HUES6 (cell line): ENCODE measurements at regions not wholly inside any gene's neighbourhood (a gene's known extent, or its start where the extent isn't known, plus 50 kb on each side); places are given as distances from the start of the nearest gene placed in this dataset.

Experiments used
- H3K27ac ChIP-seq: 2 replicates; pipeline ENCODE4 v1.7.0; 2013; ENCODE audit warnings: low read depth, mild to moderate bottlenecking, low read length, inconsistent platforms
- H3K27me3 ChIP-seq: 2 replicates; pipeline ENCODE4 v1.6.1; 2013; ENCODE audit warnings: low read length; ENCODE audit not compliant: control insufficient read depth, insufficient read depth
- H3K36me3 ChIP-seq: 2 replicates; pipeline ENCODE4 v1.6.1; 2013; ENCODE audit warnings: low read length; ENCODE audit not compliant: control insufficient read depth, insufficient read depth
- H3K4me1 ChIP-seq: 2 replicates; pipeline ENCODE4 v1.6.1; 2013; ENCODE audit warnings: low read length; ENCODE audit not compliant: control insufficient read depth, insufficient read depth
- H3K4me3 ChIP-seq: 2 replicates; pipeline ENCODE4 v1.5.1; 2013; ENCODE audit warnings: low read depth, low read length
- H3K9ac ChIP-seq: one replicate; pipeline ENCODE4 v1.6.1; 2013; ENCODE audit warnings: mild to moderate bottlenecking, low read length
- H3K9me3 ChIP-seq: 2 replicates; pipeline ENCODE4 v1.6.1; 2013; ENCODE audit warnings: low read depth, low read length; ENCODE audit not compliant: control insufficient read depth, insufficient read depth

DNA sequence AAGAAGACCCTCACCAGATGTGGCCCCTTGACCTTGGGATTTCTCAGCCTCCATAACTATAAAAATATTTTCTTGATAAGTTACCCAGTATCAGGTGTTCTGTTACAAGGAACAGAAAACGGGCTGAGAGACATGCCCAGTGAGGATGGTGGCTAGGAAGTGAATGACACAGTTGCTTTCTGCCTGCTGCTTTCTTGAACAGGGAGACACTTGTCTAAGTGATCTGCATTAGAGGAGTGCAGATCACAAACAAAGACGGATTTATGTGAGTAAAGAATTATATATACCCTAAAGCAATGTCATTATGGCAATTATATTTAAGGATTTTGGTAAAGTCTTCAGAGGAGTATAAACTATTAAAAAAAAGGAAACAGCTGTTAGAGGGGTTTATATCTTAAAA lies 169.2 kb upstream of the AHR start:
- Histone ChIP-seq H3K4me1 (peaks cover 4% of the 10 kb centered on the region; the same call in 1 of the 2 replicates), H3K27ac (no peak overlapping the region), H3K4me3 (no peak overlapping the region), H3K27me3 (no peaks in the 10 kb centered on the region), H3K36me3 (no peaks in the 10 kb centered on the region), H3K9me3 (no peaks in the 10 kb centered on the region), H3K9ac (no peak overlapping the region)

DNA sequence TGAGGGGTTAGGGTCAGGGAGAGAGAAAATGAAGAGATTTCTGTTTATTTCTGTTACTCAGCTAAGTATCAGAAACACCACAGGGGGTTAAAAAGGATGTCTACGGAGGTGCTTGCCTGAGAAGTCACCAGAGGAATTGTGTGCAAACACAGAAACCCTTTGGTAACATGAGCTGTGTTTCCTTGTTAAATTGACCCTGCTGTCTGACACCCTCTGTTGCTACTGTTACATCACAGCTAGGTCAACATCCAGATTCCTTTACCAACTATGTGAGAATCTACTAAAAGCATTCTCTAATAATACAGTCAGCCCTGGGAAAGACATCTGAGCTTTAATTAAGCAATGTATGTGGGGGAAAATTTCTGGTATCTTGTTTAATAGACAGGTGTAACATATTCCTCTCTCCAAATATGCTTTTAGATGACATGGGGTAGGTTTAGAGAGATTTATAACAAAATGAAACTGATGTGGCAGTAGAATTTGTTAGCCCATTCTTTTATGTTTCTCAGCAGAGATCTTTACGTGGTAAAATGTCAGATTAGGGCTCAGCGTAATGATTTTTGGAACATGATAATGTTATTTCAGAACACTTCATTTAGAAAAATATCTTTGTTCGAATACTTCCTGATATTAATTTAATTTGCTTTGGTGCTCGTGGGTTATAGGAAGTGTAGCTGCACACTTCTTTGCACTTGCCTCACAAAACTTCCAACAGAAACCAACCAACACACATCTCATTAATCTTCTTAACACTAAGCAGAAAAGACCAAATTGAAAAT lies 168.0 kb upstream of the AHR start:
- Histone ChIP-seq H3K9ac (no peak overlapping the region), H3K27ac (no peak overlapping the region), H3K4me3 (no peak overlapping the region), H3K27me3 (no peaks in the 10 kb centered on the region), H3K36me3 (no peaks in the 10 kb centered on the region), H3K9me3 (no peaks in the 10 kb centered on the region), H3K4me1 (peaks cover 4% of the 10 kb centered on the region; the same call in 1 of the 2 replicates)

DNA sequence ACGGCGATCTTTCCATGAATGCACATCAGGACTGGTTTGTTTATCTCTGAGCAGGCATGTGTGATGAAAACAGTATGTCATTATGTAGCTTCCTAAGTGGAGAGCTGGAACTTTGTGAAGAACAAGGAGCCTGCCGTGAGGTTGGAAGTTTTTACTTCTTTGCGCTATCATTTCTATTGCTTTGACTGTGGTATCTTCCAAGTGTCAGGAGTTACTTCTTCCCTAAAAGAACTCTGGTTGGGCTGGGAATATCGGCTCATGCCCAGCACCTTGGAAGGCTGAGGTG lies 167.4 kb upstream of the AHR start:
- Histone ChIP-seq H3K27ac (no peak overlapping the region), H3K4me3 (no peak overlapping the region), H3K9me3 (no peaks in the 10 kb centered on the region), H3K27me3 (no peaks in the 10 kb centered on the region), H3K36me3 (no peaks in the 10 kb centered on the region), H3K9ac (no peak overlapping the region), H3K4me1 (peaks cover 4% of the 10 kb centered on the region; the same call in 1 of the 2 replicates)

DNA sequence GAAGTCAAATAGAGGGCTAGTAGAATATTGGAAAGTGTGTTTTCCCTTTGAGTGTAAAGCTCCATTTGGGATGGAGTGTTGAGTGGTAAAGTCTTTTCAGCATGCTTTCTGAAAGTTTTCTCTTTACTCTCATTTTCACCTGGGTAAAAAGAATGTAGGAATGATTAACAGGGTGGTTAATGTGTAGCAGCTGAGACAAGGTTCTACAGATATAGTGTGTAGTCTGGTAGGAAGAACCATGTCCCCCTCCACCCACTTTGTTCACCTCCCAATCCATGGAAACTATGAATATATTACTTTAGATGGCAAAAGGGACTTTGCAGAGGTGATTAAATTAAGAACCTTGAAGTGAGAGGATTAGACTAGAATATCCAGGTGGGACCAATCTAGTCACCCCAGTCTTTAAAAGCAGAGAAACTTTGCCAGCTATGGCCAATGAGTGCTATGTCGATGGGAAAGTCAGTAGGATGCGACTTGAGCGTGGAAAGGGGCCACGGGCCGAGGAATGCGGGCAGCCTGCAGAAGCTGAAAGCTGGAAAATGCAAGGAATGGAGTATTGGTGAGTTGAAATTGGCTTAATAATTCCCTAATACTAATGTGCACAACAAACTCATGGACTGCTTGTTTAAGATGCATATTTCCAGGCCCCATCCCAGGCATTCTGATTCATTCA lies 166.3 kb upstream of the AHR start:
- no peaks in the 10 kb centered on the region for H3K27me3 ChIP-seq

DNA sequence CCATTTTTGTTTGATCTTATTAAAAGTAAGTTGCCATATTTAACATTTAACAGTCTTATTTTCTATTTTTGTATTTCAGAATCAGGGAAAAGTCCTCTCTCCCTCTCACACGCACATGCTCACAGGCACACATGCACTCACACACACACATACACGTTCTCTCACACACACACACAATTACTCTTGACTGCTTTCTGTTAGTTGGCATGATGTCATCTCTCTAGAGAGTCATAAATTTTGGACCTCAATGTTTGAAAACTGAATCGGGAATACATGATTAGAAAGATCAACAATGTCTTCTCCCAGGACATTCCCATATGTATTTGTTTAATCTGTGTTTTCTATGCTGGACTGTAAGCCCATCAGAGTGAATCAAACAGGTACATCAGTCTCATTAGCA lies 165.7 kb upstream of the AHR start:
- no peaks in the 10 kb centered on the region for H3K9me3 ChIP-seq
- no peak overlapping the region for H3K9ac ChIP-seq
- H3K4me3 ChIP-seq, result no peak overlapping the region
- no peak overlapping the region for H3K27ac ChIP-seq
- H3K4me1 ChIP-seq, result peaks cover 4% of the 10 kb centered on the region; the same call in 1 of the 2 replicates
- no peaks in the 10 kb centered on the region for H3K27me3 ChIP-seq
- no peaks in the 10 kb centered on the region for H3K36me3 ChIP-seq

More for the DNA sequence above, 166.3 kb upstream of the AHR start:
- H3K36me3 ChIP-seq, result no peaks in the 10 kb centered on the region
- no peak overlapping the region for H3K27ac ChIP-seq
- H3K9ac ChIP-seq, result no peak overlapping the region
- no peaks in the 10 kb centered on the region for H3K9me3 ChIP-seq
- H3K4me1 ChIP-seq, result peaks cover 4% of the 10 kb centered on the region; the same call in 1 of the 2 replicates
- H3K4me3 ChIP-seq, result no peak overlapping the region

DNA sequence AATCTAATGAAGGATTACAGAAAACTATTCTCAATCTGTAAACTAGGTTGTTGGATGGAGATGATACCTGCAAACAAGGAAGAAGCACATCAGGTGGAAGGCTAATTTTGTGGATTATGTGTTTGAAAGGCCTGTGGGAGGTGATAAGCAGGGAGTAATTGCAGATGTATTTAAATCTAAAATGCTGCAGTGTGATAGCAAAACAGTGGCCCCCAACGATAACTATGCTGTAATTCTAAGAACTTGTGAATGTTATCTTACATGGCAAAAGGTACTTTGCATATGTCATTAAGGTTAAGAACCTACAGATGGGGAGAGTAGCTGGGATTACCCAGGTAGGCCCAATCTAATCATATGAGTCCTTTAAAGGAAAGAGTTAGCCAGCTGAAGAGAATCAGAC lies 164.5 kb upstream of the AHR start:
- peaks cover 4% of the 10 kb centered on the region; the same call in 1 of the 2 replicates for H3K4me1 ChIP-seq
- H3K4me3 ChIP-seq, result no peak overlapping the region

DNA sequence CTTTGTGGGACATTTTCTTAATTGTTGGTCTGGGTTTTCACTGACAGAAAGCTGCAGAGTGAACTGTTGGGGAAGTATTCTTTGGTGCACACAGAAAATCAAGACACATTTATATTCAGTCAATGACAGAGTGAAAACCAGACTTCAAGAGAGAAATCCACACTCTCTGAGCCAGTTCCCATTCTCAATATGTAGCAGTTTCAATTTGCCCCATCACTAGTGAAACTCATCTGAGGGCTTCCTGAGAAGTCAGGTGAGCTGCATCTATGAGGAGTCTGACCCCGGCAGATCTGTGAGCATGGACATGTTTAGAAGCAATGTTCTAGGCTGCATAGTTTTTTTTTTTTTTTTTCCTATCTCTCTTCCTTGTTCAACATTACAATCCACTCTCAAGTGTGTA lies 163.7 kb upstream of the AHR start:
- Histone ChIP-seq H3K27ac (no peak overlapping the region), H3K9ac (no peak overlapping the region), H3K4me1 (peaks cover 4% of the 10 kb centered on the region; the same call in 1 of the 2 replicates), H3K4me3 (no peak overlapping the region), H3K36me3 (no peaks in the 10 kb centered on the region), H3K9me3 (no peaks in the 10 kb centered on the region), H3K27me3 (no peaks in the 10 kb centered on the region)

More for the DNA sequence above, 164.5 kb upstream of the AHR start:
- Histone ChIP-seq H3K9me3 (no peaks in the 10 kb centered on the region), H3K9ac (no peak overlapping the region), H3K27me3 (no peaks in the 10 kb centered on the region), H3K36me3 (no peaks in the 10 kb centered on the region), H3K27ac (no peak overlapping the region)

DNA sequence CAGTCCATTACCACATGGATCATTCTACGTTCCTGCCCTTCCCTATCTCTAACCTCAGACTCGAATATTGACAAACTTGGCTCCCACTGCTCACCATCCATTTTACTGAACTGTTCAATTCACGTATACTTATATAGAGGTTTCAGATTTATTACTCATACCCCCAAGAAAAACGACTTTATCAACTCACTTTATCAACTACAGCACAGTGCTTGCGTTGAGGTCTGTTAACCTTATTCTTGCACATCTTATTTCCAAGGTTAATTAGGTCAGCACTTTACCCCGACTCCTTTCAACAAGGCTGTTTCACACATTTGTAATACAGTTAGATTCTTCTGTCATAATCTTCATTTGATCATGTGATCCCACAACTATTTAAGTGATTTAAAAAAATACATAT lies 162.3 kb upstream of the AHR start:
- Histone ChIP-seq H3K4me3 (no peak overlapping the region), H3K27me3 (no peaks in the 10 kb centered on the region), H3K9ac (no peak overlapping the region), H3K36me3 (no peaks in the 10 kb centered on the region), H3K27ac (no peak overlapping the region), H3K4me1 (no peaks in the 10 kb centered on the region), H3K9me3 (no peaks in the 10 kb centered on the region)

DNA sequence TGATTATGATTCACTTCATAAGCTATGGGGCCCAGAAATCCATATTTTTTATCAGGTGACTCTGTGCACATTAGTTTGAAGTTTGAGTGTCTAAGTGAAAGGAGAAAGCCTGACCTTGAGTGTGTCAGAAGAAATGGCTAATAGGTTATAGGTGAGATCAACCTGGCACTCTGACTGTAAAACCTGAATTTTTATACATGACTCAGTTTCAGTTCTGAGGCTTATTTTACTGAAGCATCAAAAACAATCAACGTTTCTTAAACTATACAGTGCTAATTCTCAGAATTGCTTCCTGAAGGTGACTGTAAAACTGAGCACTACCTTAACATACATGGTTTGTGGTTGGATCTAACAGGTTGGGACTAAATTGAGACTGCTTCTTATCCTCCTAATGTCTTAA lies 159.4 kb upstream of the AHR start:
- Histone ChIP-seq H3K27ac (no peak overlapping the region), H3K9me3 (no peaks in the 10 kb centered on the region), H3K27me3 (no peaks in the 10 kb centered on the region), H3K9ac (no peak overlapping the region), H3K4me3 (no peak overlapping the region), H3K36me3 (no peaks in the 10 kb centered on the region), H3K4me1 (no peaks in the 10 kb centered on the region)

DNA sequence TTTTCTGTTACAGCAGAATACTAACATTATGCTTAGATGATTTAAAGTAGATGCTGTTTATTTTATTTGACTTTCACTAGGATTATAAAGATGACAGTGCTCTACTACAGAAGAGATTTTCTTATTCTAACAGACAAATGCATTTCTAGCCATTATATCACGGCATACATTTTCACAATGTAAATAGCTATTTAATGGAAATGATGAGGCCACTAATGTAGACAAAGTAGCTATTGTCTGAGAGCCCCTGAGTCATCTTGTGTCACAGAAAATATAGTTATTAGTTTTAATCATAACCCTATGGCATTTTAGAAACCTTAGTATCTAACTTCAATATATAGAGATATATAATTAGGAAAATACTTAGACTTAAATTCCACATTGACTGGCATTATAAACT lies 158.0 kb upstream of the AHR start:
- Histone ChIP-seq H3K36me3 (no peaks in the 10 kb centered on the region), H3K27ac (no peak overlapping the region), H3K9me3 (no peaks in the 10 kb centered on the region), H3K9ac (no peak overlapping the region), H3K4me1 (no peaks in the 10 kb centered on the region), H3K27me3 (no peaks in the 10 kb centered on the region), H3K4me3 (no peak overlapping the region)

DNA sequence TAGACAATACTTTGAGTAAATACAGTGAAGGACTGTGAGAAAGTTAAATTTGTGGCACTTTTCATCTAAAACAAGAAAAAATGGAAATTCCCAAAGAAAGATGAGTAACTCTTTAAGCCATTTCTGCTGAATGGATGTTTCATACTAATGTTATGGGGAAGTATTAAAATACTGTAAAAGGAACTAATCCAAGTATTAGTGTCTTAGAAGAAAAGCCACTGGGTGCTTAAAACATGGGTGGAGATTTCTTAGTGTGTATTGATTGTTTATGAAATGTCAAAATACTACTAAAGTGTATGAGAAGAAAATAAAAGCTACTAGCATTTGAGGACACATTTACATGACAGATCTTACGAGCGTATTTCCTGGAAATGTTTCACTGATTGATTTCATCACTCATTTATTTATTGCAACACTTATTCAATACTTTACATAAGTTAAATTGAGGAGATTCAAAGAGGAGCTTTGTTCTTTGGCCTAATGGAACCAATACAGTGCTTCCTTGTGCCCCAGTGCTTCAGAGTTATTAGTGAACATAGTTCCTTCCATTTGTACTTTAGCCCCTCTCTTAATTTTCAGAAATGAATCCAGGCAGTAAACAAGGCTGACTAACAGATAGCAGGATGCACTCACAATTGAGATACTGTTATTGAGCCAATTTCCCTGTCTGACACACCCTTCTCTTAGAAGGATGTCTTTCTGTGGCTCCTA lies 155.5 kb upstream of the AHR start:
- Histone ChIP-seq H3K4me3 (no peak overlapping the region), H3K36me3 (no peaks in the 10 kb centered on the region), H3K9me3 (no peaks in the 10 kb centered on the region), H3K27ac (no peak overlapping the region), H3K9ac (no peak overlapping the region), H3K27me3 (no peaks in the 10 kb centered on the region), H3K4me1 (no peaks in the 10 kb centered on the region)
